CD4-positive, alpha-beta T cell treated with Interleukin-4 for 1 hour (primary cell): ENCODE measurements at regions not wholly inside any gene's neighbourhood (a gene's known extent, or its start where the extent isn't known, plus 50 kb on each side); places are given as distances from the start of the nearest gene placed in this dataset.
"Not testable (repeated sequence)": the region's sequence is repeated elsewhere in the genome, so short reads cannot be mapped to it uniquely, and the experiment has no call there.

ENCODE experiments used
- DNase-seq, 2 donors: peaks; one replicate each; pipeline ENCODE4 v3.0.0-alpha.2; 2020 to 2022

GRCh38 chr6:11318835-11319813 is 86.7 kb upstream of the NEDD9 start:
- no peak for DNase-seq

GRCh38 chr6:11317885-11318771 is 85.7 kb upstream of the NEDD9 start:
- DNase-seq: peak; percentile 82 to 85

GRCh38 chr6:11315743-11316437 is 83.4 kb upstream of the NEDD9 start:
- no peak for DNase-seq

- no peak for DNase-seq
Measured at GRCh38 chr6:11313207-11313606, 80.7 kb upstream of the NEDD9 start.

GRCh38 chr6:11311970-11312369 is 79.5 kb upstream of the NEDD9 start:
- DNase-seq: no peak

GRCh38 chr6:11309947-11310665 is 77.6 kb upstream of the NEDD9 start:
- DNase-seq: no peak

- DNase-seq: no peak
Measured at GRCh38 chr6:11307226-11307625, 74.8 kb upstream of the NEDD9 start.

- no peak for DNase-seq
Measured at GRCh38 chr6:11304946-11305345, 72.5 kb upstream of the NEDD9 start.

GRCh38 chr6:11299876-11300428 is 67.5 kb upstream of the NEDD9 start:
- not testable (repeated sequence) for DNase-seq

GRCh38 chr6:11299421-11299784 is 66.9 kb upstream of the NEDD9 start:
- not testable (repeated sequence) for DNase-seq

GRCh38 chr6:11298651-11299420 is 66.4 kb upstream of the NEDD9 start:
- no peak for DNase-seq

- no peak for DNase-seq
Measured at GRCh38 chr6:11297376-11297729, 64.9 kb upstream of the NEDD9 start.

- no peak for DNase-seq
Measured at GRCh38 chr6:11296449-11297375, 64.2 kb upstream of the NEDD9 start.

GRCh38 chr6:11295969-11296368 is 63.5 kb upstream of the NEDD9 start:
- no peak for DNase-seq

GRCh38 chr6:11294228-11294627 is 61.8 kb upstream of the NEDD9 start:
- no peak for DNase-seq

GRCh38 chr6:11292594-11293236 is 60.2 kb upstream of the NEDD9 start:
- DNase-seq: no peak

GRCh38 chr6:11292091-11292490 is 59.6 kb upstream of the NEDD9 start:
- DNase-seq: no peak

GRCh38 chr6:11291582-11291981 is 59.1 kb upstream of the NEDD9 start:
- DNase-seq: no peak

- no peak for DNase-seq
Measured at GRCh38 chr6:11290027-11290426, 57.6 kb upstream of the NEDD9 start.

GRCh38 chr6:11288065-11288464 is 55.6 kb upstream of the NEDD9 start:
- DNase-seq: no peak
